HepG2 (cell line): ENCODE measurements at regions not wholly inside any gene's neighbourhood (a gene's known extent, or its start where the extent isn't known, plus 50 kb on each side); places are given as distances from the start of the nearest gene placed in this dataset.

Experiments used
- ATAC-seq: fragments of 200-7000 bp; cut with Tn5 transposase; 3 replicates; pipeline ENCODE4 v1.9.1; 2020; ENCODE audit warnings: mild to moderate bottlenecking, moderate library complexity
- BruUV-seq: library from RNA; stranded (reverse); fragments of 400-500 nt; replicated peaks from 2 replicates; lab custom pipeline; 2021; lab: Mats Ljungman, UMichigan
- CTCF ChIA-PET: fragments of 300-600 bp; formaldehyde crosslinking; extraction: SDS; loops from one replicate; lab custom pipeline; 2021; ENCODE audit warnings: low total read pairs, inconsistent platforms, low intra/inter-chr PET ratio; lab: Yijun Ruan, JAX
- POLR2A ChIA-PET: fragments of 350-600 bp; sonication (Branson Sonifier 250); formaldehyde crosslinking; loops from one replicate; lab custom pipeline; 2020; ENCODE audit warnings: antibody characterized with exemption, inconsistent platforms; lab: Yijun Ruan, JAX
- DNase-seq: peaks from one replicate; pipeline ENCODE4 v3.0.0-alpha.2; 2015; ENCODE audit warnings: low spot score
- FAIRE-seq: peaks from 3 replicates; lab custom pipeline; 2011; peaks lifted over from hg19 to GRCh38; lab: Jason Lieb, UNC
- H2AFZ ChIP-seq: one replicate; pipeline ENCODE4 v1.6.1; 2011; ENCODE audit warnings: low read length, inconsistent platforms
- H3K27ac ChIP-seq: fragments of 300-600 bp; 3 replicates; pipeline ENCODE4 v1.8.0; 2011; ENCODE audit warnings: mixed run types, mild to moderate bottlenecking, mixed read lengths, low read length, inconsistent platforms; ENCODE audit not compliant: insufficient read depth; ENCODE audit errors: extremely low read length
- H3K27me3 ChIP-seq, 2 experiments: fragments of 200-600 bp in 1 of 2; 2 replicates in 1 of 2; 3 replicates in 1 of 2; pipeline versions ENCODE4 v1.6.0 to v1.8.0; 2011; ENCODE audit warnings: low read length in 2 of 2, mild to moderate bottlenecking in 2 of 2, moderate library complexity in 2 of 2, inconsistent platforms in 1 of 2; ENCODE audit not compliant: insufficient read depth in 2 of 2, control insufficient read depth in 1 of 2
- H3K36me3 ChIP-seq, 2 experiments: fragments of 200-600 bp in 1 of 2; replicated peaks in 1 of 2; 2 replicates in 1 of 2; 3 replicates in 1 of 2; pipeline versions ENCODE4 v1.5.1 to v1.8.0; 2011; ENCODE audit warnings: low read length in 2 of 2, inconsistent platforms in 1 of 2; ENCODE audit not compliant: insufficient read depth in 2 of 2, control insufficient read depth in 1 of 2
- H3K4me1 ChIP-seq: 2 replicates; pipeline ENCODE4 v1.5.1; 2012; ENCODE audit warnings: low read length, inconsistent platforms; ENCODE audit not compliant: insufficient read depth
- H3K4me2 ChIP-seq: 2 replicates; pipeline ENCODE4 v1.6.0; 2011; ENCODE audit warnings: low read depth, low read length, inconsistent platforms
- H3K4me3 ChIP-seq, 3 experiments: fragments of 200-600 bp in 1 of 3; sonication (generic), shearing (Covaris generic) in 1 of 3; replicated peaks in 1 of 3; 2 replicates each; pipeline ENCODE4 v1.5.1; 2011 to 2016; ENCODE audit warnings: low read length in 3 of 3, inconsistent platforms in 2 of 3, low read depth in 2 of 3, mild to moderate bottlenecking in 2 of 3, control low read depth in 1 of 3, mixed read lengths in 1 of 3; ENCODE audit not compliant: insufficient read depth in 1 of 3
- H3K79me2 ChIP-seq: one replicate; pipeline ENCODE4 v1.6.1; 2011; ENCODE audit warnings: low read length, inconsistent platforms; ENCODE audit not compliant: insufficient read depth
- H3K9ac ChIP-seq: 2 replicates; pipeline ENCODE4 v1.6.0; 2011; ENCODE audit warnings: mild to moderate bottlenecking, low read depth, low read length, inconsistent platforms; ENCODE audit not compliant: insufficient read depth
- H3K9me3 ChIP-seq: 2 replicates; pipeline ENCODE4 v1.5.1; 2012; ENCODE audit warnings: mild to moderate bottlenecking, low read length
- H4K20me1 ChIP-seq: 2 replicates; pipeline ENCODE4 v1.6.0; 2011; ENCODE audit warnings: inconsistent platforms, mild to moderate bottlenecking, low read length, moderate library complexity; ENCODE audit not compliant: insufficient read depth
- AKNA ChIP-seq: sonication (generic); formaldehyde crosslinking; IDR thresholded peaks from 2 replicates; pipeline ENCODE4 v1.4.0; 2020; ENCODE audit warnings: missing genetic modification reagents, borderline replicate concordance
- ELF3 ChIP-seq: IDR thresholded peaks from 2 replicates; pipeline ENCODE4 v1.6.1; 2016; ENCODE audit warnings: missing genetic modification reagents, missing compliant biosample characterization
- HINFP ChIP-seq: sonication (generic); formaldehyde crosslinking; IDR thresholded peaks from 2 replicates; pipeline ENCODE4 v1.4.0; 2020; ENCODE audit warnings: low read depth, mild to moderate bottlenecking, missing genetic modification reagents
- MAX ChIP-seq: IDR thresholded peaks from 2 replicates; pipeline ENCODE4 v1.6.1; 2012; ENCODE audit warnings: inconsistent platforms
- POLR2AphosphoS2 ChIP-seq: IDR thresholded peaks from 2 replicates; pipeline ENCODE4 v1.6.1; 2011; ENCODE audit warnings: low read depth, low read length, improper control_type of control experiment
- SRSF4 ChIP-seq: fragments of 200-400 bp; formaldehyde crosslinking; IDR thresholded peaks from one replicate; pipeline ENCODE4 v1.6.1; 2018; ENCODE audit warnings: mild to moderate bottlenecking, low read depth, low read length, moderate library complexity; ENCODE audit not compliant: poor library complexity, severe bottlenecking
- STAG1 ChIP-seq: sonication (generic); formaldehyde crosslinking; IDR thresholded peaks from 2 replicates; pipeline ENCODE4 v1.4.0; 2020; ENCODE audit warnings: missing genetic modification reagents
- ZBTB34 ChIP-seq: sonication (generic); formaldehyde crosslinking; IDR thresholded peaks from 2 replicates; pipeline ENCODE4 v1.8.0; 2022; ENCODE audit warnings: mild to moderate bottlenecking, missing genetic modification reagents
- ZFP1 ChIP-seq: IDR thresholded peaks from 2 replicates; pipeline ENCODE4 v1.6.1; 2016
- ZFP36L1 ChIP-seq: sonication (generic); formaldehyde crosslinking; IDR thresholded peaks from 2 replicates; pipeline ENCODE4 v1.8.0; 2022; ENCODE audit warnings: mild to moderate bottlenecking, missing genetic modification reagents, moderate library complexity
- ZFP41 ChIP-seq: sonication (generic); formaldehyde crosslinking; IDR thresholded peaks from 2 replicates; pipeline ENCODE4 v1.4.0; 2020; ENCODE audit warnings: mild to moderate bottlenecking, missing genetic modification reagents, borderline replicate concordance
- ZKSCAN8 ChIP-seq: IDR thresholded peaks from 2 replicates; pipeline ENCODE4 v1.6.1; 2016; ENCODE audit warnings: borderline replicate concordance, missing genetic modification reagents, missing compliant biosample characterization
- ZMAT3 ChIP-seq: sonication (generic); formaldehyde crosslinking; conservative IDR thresholded peaks from 2 replicates; pipeline ENCODE4 v1.7.0; 2021; ENCODE audit warnings: missing genetic modification reagents
- ZMYM4 ChIP-seq: sonication (generic); formaldehyde crosslinking; IDR thresholded peaks from 2 replicates; pipeline ENCODE4 v1.8.1; 2023; ENCODE audit warnings: mild to moderate bottlenecking, missing genetic modification reagents
- ZNF331 ChIP-seq: sonication (generic); formaldehyde crosslinking; IDR thresholded peaks from 2 replicates; pipeline ENCODE4 v1.4.0; 2020; ENCODE audit warnings: missing genetic modification reagents
- ZNF556 ChIP-seq: sonication (generic); formaldehyde crosslinking; IDR thresholded peaks from 2 replicates; pipeline ENCODE4 v1.4.0; 2020; ENCODE audit warnings: mild to moderate bottlenecking, missing genetic modification reagents, borderline replicate concordance
- ZNF563 ChIP-seq: sonication (generic); formaldehyde crosslinking; IDR thresholded peaks from 2 replicates; pipeline ENCODE4 v1.8.0; 2022; ENCODE audit warnings: mild to moderate bottlenecking, moderate library complexity, missing genetic modification reagents
- ZNF570 ChIP-seq: sonication (generic); formaldehyde crosslinking; IDR thresholded peaks from 2 replicates; pipeline ENCODE4 v1.4.0; 2020; ENCODE audit warnings: mild to moderate bottlenecking, missing genetic modification reagents, borderline replicate concordance
- ZSCAN31 ChIP-seq: sonication (generic); formaldehyde crosslinking; IDR thresholded peaks from 2 replicates; pipeline ENCODE4 v1.5.0; 2020; ENCODE audit warnings: low read depth, mild to moderate bottlenecking, missing genetic modification reagents
- in situ Hi-C: cut with HindIII; loops from 2 replicates; pipeline ENCODE4 v1.10.0; 2017; ENCODE audit warnings: low pct_unique_long_range_greater_than_20kb; ENCODE audit not compliant: extremely low pct_ligation_motif_present
- intact Hi-C: fragments of 100-400 bp; cut with micrococcal nuclease; formaldehyde crosslinking; loops from one replicate; pipeline ENCODE4 v1.10.0; 2022; ENCODE audit not compliant: unreplicated experiment

- no peaks in the 10 kb centered on the region for H3K36me3 ChIP-seq
- POLR2A ChIA-PET, result interaction anchor here (0.9 kb wide), 1 partner anchor 12 kb away, joined by 3 read pairs; no protein-coding TSS in a partner anchor
- peak overlapping the region; percentile 50 for H3K27ac ChIP-seq
- no peak for FAIRE-seq
- no peaks in the 10 kb centered on the region for H4K20me1 ChIP-seq
- ATAC-seq, result peak; percentile 90
- in situ Hi-C loops (no loop called here), intact Hi-C loops (no loop called here)
- H3K4me1 ChIP-seq, result peaks cover 25% of the 10 kb centered on the region
- CTCF ChIA-PET, result no interaction called here
- peak; percentile 75 for DNase-seq
- H2AFZ ChIP-seq, result no peak overlapping the region
- H3K4me2 ChIP-seq, result no peak overlapping the region; the same call in 1 of the 2 replicates
- no TSS peak for BruUV-seq
- H3K9ac ChIP-seq, result no peak overlapping the region
- no peaks in the 10 kb centered on the region for H3K9me3 ChIP-seq
- no peak overlapping the region for H3K4me3 ChIP-seq
- no peaks in the 10 kb centered on the region for H3K27me3 ChIP-seq
- no peaks in the 10 kb centered on the region for H3K79me2 ChIP-seq
- TF ChIP-seq ZBTB34 (CRISPR knock-in tag), result no peak
- TF ChIP-seq ZFP41 (CRISPR knock-in tag), result no peak
- TF ChIP-seq ZFP36L1 (CRISPR knock-in tag), result peak; percentile 60; the same call in 1 of the 2 replicates
- 0 out of 2 replicates have a peak, but pooled peaks have one; percentile 46 for TF ChIP-seq ELF3 (CRISPR knock-in tag)
- 0 out of 2 replicates have a peak, but pooled peaks have one; percentile 15 for TF ChIP-seq STAG1 (CRISPR knock-in tag)
- no peak for TF ChIP-seq ZNF570 (CRISPR knock-in tag)
- peak; percentile 78 for TF ChIP-seq ZNF331 (CRISPR knock-in tag)
- TF ChIP-seq MAX, result peak; percentile 39; the same call in 1 of the 2 replicates
- TF ChIP-seq ZFP1, result 0 out of 2 replicates have a peak, but pooled peaks have one; percentile 31
- no peak for TF ChIP-seq HINFP (CRISPR knock-in tag)
- no peak for TF ChIP-seq ZNF563
- no peak for TF ChIP-seq ZSCAN31 (CRISPR knock-in tag)
- peak; percentile 66 for TF ChIP-seq ZMYM4 (CRISPR knock-in tag)
- TF ChIP-seq ZMAT3 (CRISPR knock-in tag), result no peak
- TF ChIP-seq SRSF4, result no peak
- no peak for TF ChIP-seq ZNF556 (CRISPR knock-in tag)
- no peak for TF ChIP-seq AKNA (CRISPR knock-in tag)
- peak; percentile 40; the same call in 1 of the 2 replicates for TF ChIP-seq ZKSCAN8
- no peak for TF ChIP-seq POLR2AphosphoS2
Measured at GRCh38 chr18:39419315-39419714, 1853.7 kb upstream of the CELF4 start.
